ENCODE measurements at regions not wholly inside any gene's neighbourhood (a gene's known extent, or its start where the extent isn't known, plus 50 kb on each side); places are given as distances from the start of the nearest gene placed in this dataset.

- no peak for ATAC-seq (ENCODE audit: low read depth)
- no peak for DNase-seq (ENCODE audit: low spot score)
- Histone ChIP-seq H3K4me1 (ENCODE audit: insufficient read depth, poor library complexity, severe bottlenecking) (no peaks in the 10 kb centered on the region), H3K36me3 (ENCODE audit: low read depth) (no peaks in the 10 kb centered on the region), H3K9me3 (ENCODE audit: severe bottlenecking) (no peaks in the 10 kb centered on the region), H3K4me3 (ENCODE audit: severe bottlenecking) (no peak overlapping the region), H3K27ac (ENCODE audit: poor library complexity, severe bottlenecking) (no peak overlapping the region), H3K27me3 (ENCODE audit: insufficient read depth, poor library complexity, severe bottlenecking) (no peaks in the 10 kb centered on the region)
- no peak for TF ChIP-seq CTCF (IDR thresholded peaks at IDR 0.05; ENCODE audit: poor library complexity, severe bottlenecking)
Measured at GRCh38 chr6:22010102-22010501, 286.7 kb downstream of the PRL start.

- no peaks in the 10 kb centered on the region for H3K27me3 ChIP-seq (ENCODE audit: insufficient read depth, poor library complexity, severe bottlenecking)
- no peak for ATAC-seq (ENCODE audit: low read depth)
Measured at GRCh38 chr6:22015216-22015615, 281.6 kb downstream of the PRL start.

GRCh38 chr6:22015944-22016343 lies 280.9 kb downstream of the PRL start:
- TF ChIP-seq CTCF (IDR thresholded peaks at IDR 0.05; ENCODE audit: poor library complexity, severe bottlenecking), result no peak
- H3K4me3 ChIP-seq (ENCODE audit: severe bottlenecking), result no peak overlapping the region
- H3K27me3 ChIP-seq (ENCODE audit: insufficient read depth, poor library complexity, severe bottlenecking), result no peaks in the 10 kb centered on the region
- H3K36me3 ChIP-seq (ENCODE audit: low read depth), result no peaks in the 10 kb centered on the region
- ATAC-seq (ENCODE audit: low read depth), result no peak
- H3K9me3 ChIP-seq (ENCODE audit: severe bottlenecking), result no peaks in the 10 kb centered on the region
- DNase-seq (ENCODE audit: low spot score), result no peak
- no peaks in the 10 kb centered on the region for H3K4me1 ChIP-seq (ENCODE audit: insufficient read depth, poor library complexity, severe bottlenecking)
- H3K27ac ChIP-seq (ENCODE audit: poor library complexity, severe bottlenecking), result no peak overlapping the region

More at GRCh38 chr6:22015216-22015615, 281.6 kb downstream of the PRL start:
- DNase-seq (ENCODE audit: low spot score), result no peak
- Histone ChIP-seq H3K27ac (ENCODE audit: poor library complexity, severe bottlenecking) (no peak overlapping the region), H3K36me3 (ENCODE audit: low read depth) (no peaks in the 10 kb centered on the region), H3K4me1 (ENCODE audit: insufficient read depth, poor library complexity, severe bottlenecking) (no peaks in the 10 kb centered on the region), H3K4me3 (ENCODE audit: severe bottlenecking) (no peak overlapping the region), H3K9me3 (ENCODE audit: severe bottlenecking) (no peaks in the 10 kb centered on the region)
- no peak for TF ChIP-seq CTCF (IDR thresholded peaks at IDR 0.05; ENCODE audit: poor library complexity, severe bottlenecking)

GRCh38 chr6:22017272-22017671 lies 279.6 kb downstream of the PRL start:
- ATAC-seq (ENCODE audit: low read depth) (no peak), DNase-seq (ENCODE audit: low spot score) (no peak)

More at GRCh38 chr6:22017272-22017671, 279.6 kb downstream of the PRL start:
- no peak for TF ChIP-seq CTCF (IDR thresholded peaks at IDR 0.05; ENCODE audit: poor library complexity, severe bottlenecking)
- Histone ChIP-seq H3K36me3 (ENCODE audit: low read depth) (no peaks in the 10 kb centered on the region), H3K9me3 (ENCODE audit: severe bottlenecking) (no peaks in the 10 kb centered on the region), H3K4me1 (ENCODE audit: insufficient read depth, poor library complexity, severe bottlenecking) (no peaks in the 10 kb centered on the region), H3K27me3 (ENCODE audit: insufficient read depth, poor library complexity, severe bottlenecking) (no peaks in the 10 kb centered on the region), H3K27ac (ENCODE audit: poor library complexity, severe bottlenecking) (no peak overlapping the region), H3K4me3 (ENCODE audit: severe bottlenecking) (no peak overlapping the region)

Measured in RWPE2 (cell line).